Liver (tissue), 8 donors: ENCODE measurements at regions not wholly inside any gene's neighbourhood (a gene's known extent, or its start where the extent isn't known, plus 50 kb on each side); places are given as distances from the start of the nearest gene placed in this dataset.

ENCODE experiments used
- DNase-seq: peaks from one replicate; pipeline ENCODE4 v3.0.0-alpha.2; 2017; ENCODE audit warnings: low spot score
- H3K27ac ChIP-seq, 2 donors: one replicate each; pipeline ENCODE4 v1.7.0; 2013; ENCODE audit warnings: inconsistent platforms in 2 of 2, low read length in 2 of 2, control low read depth in 1 of 2, low read depth in 1 of 2, mild to moderate bottlenecking in 1 of 2
- H3K27me3 ChIP-seq, 4 donors: one replicate each; pipeline versions ENCODE4 v1.6.1 to v1.7.0; 2013; ENCODE audit warnings: low read length in 3 of 4, inconsistent platforms in 1 of 4, mild to moderate bottlenecking in 1 of 4, moderate library complexity in 1 of 4; ENCODE audit not compliant: control insufficient read depth in 4 of 4, insufficient read depth in 4 of 4
- H3K36me3 ChIP-seq, 4 donors: one replicate each; pipeline versions ENCODE4 v1.6.1 to v1.7.0; 2013; ENCODE audit warnings: low read length in 3 of 4, mild to moderate bottlenecking in 3 of 4, low read depth in 1 of 4, moderate library complexity in 1 of 4; ENCODE audit not compliant: control insufficient read depth in 4 of 4, insufficient read depth in 3 of 4
- H3K4me1 ChIP-seq, 4 donors: one replicate each; pipeline versions ENCODE4 v1.6.1 to v1.7.0; 2013; ENCODE audit warnings: low read length in 3 of 4, mild to moderate bottlenecking in 3 of 4, moderate library complexity in 1 of 4; ENCODE audit not compliant: control insufficient read depth in 4 of 4, insufficient read depth in 4 of 4
- H3K4me3 ChIP-seq, 3 donors: one replicate each; pipeline versions ENCODE4 v1.6.1 to v1.7.0; 2013; ENCODE audit warnings: low read length in 3 of 3, control low read depth in 1 of 3, low read depth in 1 of 3, mild to moderate bottlenecking in 1 of 3
- H3K9ac ChIP-seq, 2 donors: one replicate each; pipeline ENCODE4 v1.7.0; 2013; ENCODE audit warnings: low read length in 2 of 2, mild to moderate bottlenecking in 2 of 2, moderate library complexity in 2 of 2, control low read depth in 1 of 2, low read depth in 1 of 2
- H3K9me3 ChIP-seq, 4 donors: one replicate each; pipeline versions ENCODE4 v1.6.1 to v1.7.0; 2013; ENCODE audit warnings: low read length in 3 of 4; ENCODE audit not compliant: control insufficient read depth in 4 of 4
- EGR1 ChIP-seq, 2 donors: IDR thresholded peaks; 2 replicates each; pipeline ENCODE4 v1.6.1; 2016 to 2018; ENCODE audit warnings: antibody characterized with exemption in 2 of 2, low read depth in 2 of 2
- FOXA1 ChIP-seq: IDR thresholded peaks from 2 replicates; pipeline ENCODE4 v1.6.1; 2016; ENCODE audit warnings: antibody characterized with exemption
- FOXA2 ChIP-seq: IDR thresholded peaks from 2 replicates; pipeline ENCODE4 v1.6.1; 2016; ENCODE audit warnings: antibody characterized with exemption
- GABPA ChIP-seq, 2 donors: IDR thresholded peaks in 1 of 2; conservative IDR thresholded peaks in 1 of 2; 2 replicates each; pipeline ENCODE4 v1.6.1; 2016; ENCODE audit warnings: antibody characterized with exemption in 2 of 2, mild to moderate bottlenecking in 1 of 2, moderate library complexity in 1 of 2
- HNF4A ChIP-seq, 2 donors: conservative IDR thresholded peaks; 2 replicates each; pipeline ENCODE4 v1.6.1; 2016; ENCODE audit warnings: antibody characterized with exemption in 2 of 2, mild to moderate bottlenecking in 2 of 2
- HNF4G ChIP-seq: IDR thresholded peaks from 2 replicates; pipeline ENCODE4 v1.6.1; 2016; ENCODE audit warnings: antibody characterized with exemption
- JUND ChIP-seq, 2 donors: IDR thresholded peaks; 2 replicates each; pipeline ENCODE4 v1.6.1; 2016; ENCODE audit warnings: antibody characterized with exemption in 2 of 2
- NR2F2 ChIP-seq: IDR thresholded peaks from 2 replicates; pipeline ENCODE4 v1.6.1; 2016; ENCODE audit warnings: antibody characterized with exemption
- RAD21 ChIP-seq, 2 donors: IDR thresholded peaks; 2 replicates each; pipeline ENCODE4 v1.6.1; 2016; ENCODE audit warnings: antibody characterized with exemption in 2 of 2, mild to moderate bottlenecking in 2 of 2
- RXRA ChIP-seq, 2 donors: IDR thresholded peaks; 2 replicates each; pipeline ENCODE4 v1.6.1; 2017 to 2018; ENCODE audit warnings: antibody characterized with exemption in 2 of 2, mild to moderate bottlenecking in 1 of 2
- SP1 ChIP-seq: IDR thresholded peaks from 2 replicates; pipeline ENCODE4 v1.6.1; 2018; ENCODE audit warnings: antibody characterized with exemption, mild to moderate bottlenecking
- TAF1 ChIP-seq: conservative IDR thresholded peaks from 2 replicates; pipeline ENCODE4 v1.6.1; 2016; ENCODE audit warnings: antibody characterized with exemption, mild to moderate bottlenecking
- YY1 ChIP-seq: IDR thresholded peaks from 2 replicates; pipeline ENCODE4 v1.6.1; 2016; ENCODE audit warnings: antibody characterized with exemption, mild to moderate bottlenecking
- WGBS: extraction: QIAGEN DNeasy Blood & Tissue Kit; methylation state at CpG from one replicate; pipeline ENCODE4 v1.1.7; 2013; 5-methylcytosine and 5-hydroxymethylcytosine counted together
- TF ChIP-seq, protein P1 (sequence below): IDR thresholded peaks from 2 replicates; pipeline ENCODE4 v1.6.1; 2016; ENCODE audit warnings: antibody characterized with exemption
- TF ChIP-seq, protein P2 (sequence below): IDR thresholded peaks from 2 replicates; pipeline ENCODE4 v1.6.1; 2016; ENCODE audit warnings: antibody characterized with exemption
- TF ChIP-seq, protein P3 (sequence below): IDR thresholded peaks from 2 replicates; pipeline ENCODE4 v1.6.1; 2016; ENCODE audit warnings: antibody characterized with exemption
- TF ChIP-seq, protein P4 (sequence below): fragments of 150-350 bp; IDR thresholded peaks from 2 replicates; pipeline ENCODE4 v1.5.1; 2017; ENCODE audit warnings: improper control_type of control experiment, low read depth, low read length; ENCODE audit not compliant: missing input control
- TF ChIP-seq, protein P5 (sequence below): IDR thresholded peaks from 2 replicates; pipeline ENCODE4 v1.6.1; 2016; ENCODE audit warnings: antibody characterized with exemption, mild to moderate bottlenecking
- donor health status: healthy.
- donor health status: healthy.
- donor health status: healthy.
- donor health status: healthy.
- donor health status: healthy.

DNA sequence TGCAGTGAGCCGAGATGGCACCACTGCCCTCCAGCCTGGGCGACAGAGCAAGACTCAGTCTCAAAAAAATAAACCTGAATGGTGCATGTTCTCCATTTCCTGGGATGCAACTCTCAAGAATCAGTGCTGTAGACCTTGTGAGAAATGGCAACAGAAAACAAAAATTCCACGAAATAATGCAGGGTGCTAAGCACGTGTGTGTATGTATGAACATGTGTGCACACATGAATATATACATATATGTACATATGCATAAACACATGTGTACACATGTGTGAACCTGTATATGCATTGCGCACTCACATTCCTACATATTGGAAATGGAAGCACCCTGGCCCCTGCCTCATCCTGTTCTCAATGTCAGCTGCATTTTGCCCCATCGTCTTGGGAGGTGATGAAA, 548.5 kb downstream of the TCERG1L start:
- TF ChIP-seq GABPA (IDR thresholded peaks at IDR 0.05 in 1 of 2, conservative IDR thresholded peaks at IDR 0.05 in 1 of 2) (no peak), RXRA (IDR thresholded peaks at IDR 0.05) (no peak), HNF4G (no peak), YY1 (no peak), TAF1 (no peak), SP1 (no peak), RAD21 (IDR thresholded peaks at IDR 0.05) (no peak), HNF4A (conservative IDR thresholded peaks at IDR 0.05) (no peak), FOXA1 (no peak)
- TF ChIP-seq, protein P1, sequence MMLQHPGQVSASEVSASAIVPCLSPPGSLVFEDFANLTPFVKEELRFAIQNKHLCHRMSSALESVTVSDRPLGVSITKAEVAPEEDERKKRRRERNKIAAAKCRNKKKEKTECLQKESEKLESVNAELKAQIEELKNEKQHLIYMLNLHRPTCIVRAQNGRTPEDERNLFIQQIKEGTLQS: no peak
- TF ChIP-seq, protein P2, sequence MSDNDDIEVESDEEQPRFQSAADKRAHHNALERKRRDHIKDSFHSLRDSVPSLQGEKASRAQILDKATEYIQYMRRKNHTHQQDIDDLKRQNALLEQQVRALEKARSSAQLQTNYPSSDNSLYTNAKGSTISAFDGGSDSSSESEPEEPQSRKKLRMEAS: no peak
- TF ChIP-seq, protein P3, sequence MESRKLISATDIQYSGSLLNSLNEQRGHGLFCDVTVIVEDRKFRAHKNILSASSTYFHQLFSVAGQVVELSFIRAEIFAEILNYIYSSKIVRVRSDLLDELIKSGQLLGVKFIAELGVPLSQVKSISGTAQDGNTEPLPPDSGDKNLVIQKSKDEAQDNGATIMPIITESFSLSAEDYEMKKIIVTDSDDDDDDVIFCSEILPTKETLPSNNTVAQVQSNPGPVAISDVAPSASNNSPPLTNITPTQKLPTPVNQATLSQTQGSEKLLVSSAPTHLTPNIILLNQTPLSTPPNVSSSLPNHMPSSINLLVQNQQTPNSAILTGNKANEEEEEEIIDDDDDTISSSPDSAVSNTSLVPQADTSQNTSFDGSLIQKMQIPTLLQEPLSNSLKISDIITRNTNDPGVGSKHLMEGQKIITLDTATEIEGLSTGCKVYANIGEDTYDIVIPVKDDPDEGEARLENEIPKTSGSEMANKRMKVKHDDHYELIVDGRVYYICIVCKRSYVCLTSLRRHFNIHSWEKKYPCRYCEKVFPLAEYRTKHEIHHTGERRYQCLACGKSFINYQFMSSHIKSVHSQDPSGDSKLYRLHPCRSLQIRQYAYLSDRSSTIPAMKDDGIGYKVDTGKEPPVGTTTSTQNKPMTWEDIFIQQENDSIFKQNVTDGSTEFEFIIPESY: no peak
- TF ChIP-seq, protein P4, sequence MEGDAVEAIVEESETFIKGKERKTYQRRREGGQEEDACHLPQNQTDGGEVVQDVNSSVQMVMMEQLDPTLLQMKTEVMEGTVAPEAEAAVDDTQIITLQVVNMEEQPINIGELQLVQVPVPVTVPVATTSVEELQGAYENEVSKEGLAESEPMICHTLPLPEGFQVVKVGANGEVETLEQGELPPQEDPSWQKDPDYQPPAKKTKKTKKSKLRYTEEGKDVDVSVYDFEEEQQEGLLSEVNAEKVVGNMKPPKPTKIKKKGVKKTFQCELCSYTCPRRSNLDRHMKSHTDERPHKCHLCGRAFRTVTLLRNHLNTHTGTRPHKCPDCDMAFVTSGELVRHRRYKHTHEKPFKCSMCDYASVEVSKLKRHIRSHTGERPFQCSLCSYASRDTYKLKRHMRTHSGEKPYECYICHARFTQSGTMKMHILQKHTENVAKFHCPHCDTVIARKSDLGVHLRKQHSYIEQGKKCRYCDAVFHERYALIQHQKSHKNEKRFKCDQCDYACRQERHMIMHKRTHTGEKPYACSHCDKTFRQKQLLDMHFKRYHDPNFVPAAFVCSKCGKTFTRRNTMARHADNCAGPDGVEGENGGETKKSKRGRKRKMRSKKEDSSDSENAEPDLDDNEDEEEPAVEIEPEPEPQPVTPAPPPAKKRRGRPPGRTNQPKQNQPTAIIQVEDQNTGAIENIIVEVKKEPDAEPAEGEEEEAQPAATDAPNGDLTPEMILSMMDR: no peak
- Histone ChIP-seq H3K4me3 (no peak overlapping the region), H3K36me3 (no peaks in the 10 kb centered on the region), H3K9ac (no peak overlapping the region), H3K27me3 (no peaks in the 10 kb centered on the region), H3K9me3 (peaks cover 1 to 11% (median 2%) of the 10 kb centered on the region in 4 donors), H3K4me1 (no peaks in the 10 kb centered on the region), H3K27ac (no peak overlapping the region)
- DNase-seq: no peak
- WGBS: 79% methylated on average over 6 of the region's 6 CpGs

DNA sequence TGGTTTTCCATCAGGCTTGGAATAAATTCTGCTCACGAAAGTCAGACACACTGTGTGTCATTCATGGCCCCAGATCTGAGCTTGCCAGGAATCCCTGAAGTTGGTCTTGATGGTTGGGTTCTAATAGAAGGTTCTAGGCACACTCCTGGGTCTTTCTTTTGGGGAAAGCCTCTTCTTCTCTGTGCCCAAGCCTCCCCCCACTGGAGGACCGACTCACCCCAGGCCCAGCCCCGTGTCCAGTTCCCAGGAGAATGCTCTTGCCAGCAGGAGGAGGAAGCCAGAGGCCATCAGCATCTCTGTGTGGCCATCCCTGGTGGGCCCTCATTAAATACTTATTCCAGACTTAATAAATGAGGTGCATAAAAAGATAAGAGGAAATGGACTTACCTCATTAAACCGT, 548.0 kb downstream of the TCERG1L start:
- H3K36me3 ChIP-seq: no peaks in the 10 kb centered on the region
- H3K27me3 ChIP-seq: no peaks in the 10 kb centered on the region
- H3K9me3 ChIP-seq: peaks cover 1 to 11% (median 2%) of the 10 kb centered on the region in 4 donors
- no peak for DNase-seq
- TF ChIP-seq FOXA2: no peak
- TF ChIP-seq TAF1: no peak
- TF ChIP-seq HNF4G: no peak
- TF ChIP-seq NR2F2: no peak
- TF ChIP-seq, protein P5, sequence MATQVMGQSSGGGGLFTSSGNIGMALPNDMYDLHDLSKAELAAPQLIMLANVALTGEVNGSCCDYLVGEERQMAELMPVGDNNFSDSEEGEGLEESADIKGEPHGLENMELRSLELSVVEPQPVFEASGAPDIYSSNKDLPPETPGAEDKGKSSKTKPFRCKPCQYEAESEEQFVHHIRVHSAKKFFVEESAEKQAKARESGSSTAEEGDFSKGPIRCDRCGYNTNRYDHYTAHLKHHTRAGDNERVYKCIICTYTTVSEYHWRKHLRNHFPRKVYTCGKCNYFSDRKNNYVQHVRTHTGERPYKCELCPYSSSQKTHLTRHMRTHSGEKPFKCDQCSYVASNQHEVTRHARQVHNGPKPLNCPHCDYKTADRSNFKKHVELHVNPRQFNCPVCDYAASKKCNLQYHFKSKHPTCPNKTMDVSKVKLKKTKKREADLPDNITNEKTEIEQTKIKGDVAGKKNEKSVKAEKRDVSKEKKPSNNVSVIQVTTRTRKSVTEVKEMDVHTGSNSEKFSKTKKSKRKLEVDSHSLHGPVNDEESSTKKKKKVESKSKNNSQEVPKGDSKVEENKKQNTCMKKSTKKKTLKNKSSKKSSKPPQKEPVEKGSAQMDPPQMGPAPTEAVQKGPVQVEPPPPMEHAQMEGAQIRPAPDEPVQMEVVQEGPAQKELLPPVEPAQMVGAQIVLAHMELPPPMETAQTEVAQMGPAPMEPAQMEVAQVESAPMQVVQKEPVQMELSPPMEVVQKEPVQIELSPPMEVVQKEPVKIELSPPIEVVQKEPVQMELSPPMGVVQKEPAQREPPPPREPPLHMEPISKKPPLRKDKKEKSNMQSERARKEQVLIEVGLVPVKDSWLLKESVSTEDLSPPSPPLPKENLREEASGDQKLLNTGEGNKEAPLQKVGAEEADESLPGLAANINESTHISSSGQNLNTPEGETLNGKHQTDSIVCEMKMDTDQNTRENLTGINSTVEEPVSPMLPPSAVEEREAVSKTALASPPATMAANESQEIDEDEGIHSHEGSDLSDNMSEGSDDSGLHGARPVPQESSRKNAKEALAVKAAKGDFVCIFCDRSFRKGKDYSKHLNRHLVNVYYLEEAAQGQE: no peak
- TF ChIP-seq, protein P2: no peak
- no peak for TF ChIP-seq JUND (IDR thresholded peaks at IDR 0.05)
- TF ChIP-seq FOXA1: no peak
- TF ChIP-seq RAD21 (IDR thresholded peaks at IDR 0.05): no peak
- no peak for TF ChIP-seq HNF4A (conservative IDR thresholded peaks at IDR 0.05)
- no peak for TF ChIP-seq GABPA (IDR thresholded peaks at IDR 0.05 in 1 of 2, conservative IDR thresholded peaks at IDR 0.05 in 1 of 2)
- TF ChIP-seq, protein P1: no peak
- TF ChIP-seq, protein P4: no peak
- TF ChIP-seq YY1: no peak
- TF ChIP-seq, protein P3: no peak
- no peak for TF ChIP-seq SP1
- no peak for TF ChIP-seq RXRA (IDR thresholded peaks at IDR 0.05)
- no peak for TF ChIP-seq EGR1 (IDR thresholded peaks at IDR 0.05; ENCODE audit: low read depth in 2 of 2)
- 56% methylated on average over 4 of the region's 4 CpGs for WGBS
- no peak overlapping the region for H3K27ac ChIP-seq
- no peak overlapping the region for H3K9ac ChIP-seq
- no peak overlapping the region for H3K4me3 ChIP-seq
- H3K4me1 ChIP-seq: no peaks in the 10 kb centered on the region
